ENCODE measurements at regions not wholly inside any gene's neighbourhood (a gene's known extent, or its start where the extent isn't known, plus 50 kb on each side); places are given as distances from the start of the nearest gene placed in this dataset.
A peak's percentile ranks its signal among the peaks of the same experiment; 100 is the strongest.

- Histone ChIP-seq H3K4me3 (ENCODE audit: low read length) (no peak overlapping the region), H3K4me1 (ENCODE audit: control insufficient read depth, insufficient read depth, low read length) (peaks cover 12% of the 10 kb centered on the region), H3K27me3 (ENCODE audit: control insufficient read depth, insufficient read depth, low read length) (peaks cover 6% of the 10 kb centered on the region), H3K27ac (ENCODE audit: low read length) (no peak overlapping the region), H3K36me3 (ENCODE audit: control insufficient read depth, insufficient read depth, low read length) (no peaks in the 10 kb centered on the region), H3K9me3 (ENCODE audit: control insufficient read depth, insufficient read depth, low read length) (no peaks in the 10 kb centered on the region)
- peak in 1 of 2 donors; percentile 5 for DNase-seq
- peaks cover 39 to 43% of the 10 kb centered on the region in 2 donors for H3K27me3 Mint-ChIP-seq (ENCODE audit: low read depth in 2 of 2)
- H3K9me3 Mint-ChIP-seq, result no peaks in the 10 kb centered on the region
- H3K4me1 Mint-ChIP-seq, result peaks cover 16 to 18% of the 10 kb centered on the region in 2 donors
- intact Hi-C loops (cut with micrococcal nuclease), result no loop called here
- H3K4me3 Mint-ChIP-seq, result peak overlapping the region; percentile 81
- WGBS (ENCODE audit: insufficient coverage), result 26% methylated on average over 19 of the region's 19 CpGs
- peak; percentile 59 to 97 (median 80) for ATAC-seq
- TF ChIP-seq CTCF (IDR thresholded peaks at IDR 0.05), result no peak
- peaks cover 7% of the 10 kb centered on the region for H3K36me3 Mint-ChIP-seq
- H3K27ac Mint-ChIP-seq, result no peak overlapping the region
Measured at GRCh38 chr2:104658144-104658835, 195.6 kb upstream of the POU3F3 start.

GRCh38 chr2:104658904-104659591 lies 194.9 kb upstream of the POU3F3 start:
- H3K4me3 ChIP-seq (ENCODE audit: low read length), result no peak overlapping the region
- Mint-ChIP-seq H3K36me3 (peaks cover 7% of the 10 kb centered on the region), H3K27ac (no peak overlapping the region), H3K4me1 (peaks cover 16 to 18% of the 10 kb centered on the region in 2 donors), H3K27me3 (ENCODE audit: low read depth in 2 of 2) (peaks cover 31 to 35% of the 10 kb centered on the region in 2 donors), H3K4me3 (peak overlapping the region; percentile 81), H3K9me3 (no peaks in the 10 kb centered on the region)
- H3K27ac ChIP-seq (ENCODE audit: low read length), result no peak overlapping the region
- TF ChIP-seq CTCF (IDR thresholded peaks at IDR 0.05), result no peak
- peaks cover 6% of the 10 kb centered on the region for H3K27me3 ChIP-seq (ENCODE audit: control insufficient read depth, insufficient read depth, low read length)
- DNase-seq (no peak), ATAC-seq (peak in 1 of 3 donors; percentile 39)
- no peaks in the 10 kb centered on the region for H3K36me3 ChIP-seq (ENCODE audit: control insufficient read depth, insufficient read depth, low read length)
- intact Hi-C loops (cut with micrococcal nuclease), result no loop called here
- H3K4me1 ChIP-seq (ENCODE audit: control insufficient read depth, insufficient read depth, low read length), result peaks cover 12% of the 10 kb centered on the region
- WGBS (ENCODE audit: insufficient coverage), result 45% methylated on average over 52 of the region's 53 CpGs
- H3K9me3 ChIP-seq (ENCODE audit: control insufficient read depth, insufficient read depth, low read length), result no peaks in the 10 kb centered on the region

- no peak for TF ChIP-seq CTCF (IDR thresholded peaks at IDR 0.05)
- Mint-ChIP-seq H3K27ac (no peak overlapping the region), H3K4me1 (peaks cover 16 to 18% of the 10 kb centered on the region in 2 donors), H3K36me3 (peaks cover 7% of the 10 kb centered on the region), H3K9me3 (no peaks in the 10 kb centered on the region), H3K4me3 (no peak overlapping the region), H3K27me3 (ENCODE audit: low read depth in 2 of 2) (peaks cover 32 to 44% of the 10 kb centered on the region in 2 donors)
- H3K9me3 ChIP-seq (ENCODE audit: control insufficient read depth, insufficient read depth, low read length), result no peaks in the 10 kb centered on the region
- no peak overlapping the region for H3K27ac ChIP-seq (ENCODE audit: low read length)
- peaks cover 6% of the 10 kb centered on the region for H3K27me3 ChIP-seq (ENCODE audit: control insufficient read depth, insufficient read depth, low read length)
- DNase-seq (no peak), ATAC-seq (no peak)
- no peak overlapping the region for H3K4me3 ChIP-seq (ENCODE audit: low read length)
- H3K4me1 ChIP-seq (ENCODE audit: control insufficient read depth, insufficient read depth, low read length), result peaks cover 12% of the 10 kb centered on the region
- intact Hi-C loops (cut with micrococcal nuclease), result no loop called here
- no peaks in the 10 kb centered on the region for H3K36me3 ChIP-seq (ENCODE audit: control insufficient read depth, insufficient read depth, low read length)
- WGBS (ENCODE audit: insufficient coverage), result 21% methylated on average over 2 of the region's 5 CpGs
Measured at GRCh38 chr2:104660991-104661390, 192.9 kb upstream of the POU3F3 start.

Measured in natural killer cell (primary cell).